GM23338 (cell line): ENCODE measurements at regions not wholly inside any gene's neighbourhood (a gene's known extent, or its start where the extent isn't known, plus 50 kb on each side); places are given as distances from the start of the nearest gene placed in this dataset.

ENCODE experiments used
- ATAC-seq: fragments of 200-7000 bp; cut with Tn5 transposase; 3 replicates; pipeline ENCODE4 v1.9.1; 2020
- DNase-seq: peaks from one replicate; pipeline ENCODE4 v3.0.0-alpha.2; 2015; ENCODE audit warnings: low spot score
- H2AFZ ChIP-seq: fragments of 200-600 bp; sonication (generic); 2 replicates; pipeline ENCODE4 v1.8.0; 2016; ENCODE audit warnings: antibody characterized with exemption, mild to moderate bottlenecking, moderate library complexity
- H3F3A ChIP-seq: fragments of 200-600 bp; sonication (generic); replicated peaks from 2 replicates; pipeline ENCODE4 v1.8.0; 2017; ENCODE audit warnings: antibody characterized with exemption, mixed run types, low read depth
- H3K27ac ChIP-seq: fragments of 200-600 bp; sonication (generic); 2 replicates; pipeline ENCODE4 v1.6.1; 2016; ENCODE audit warnings: low read depth
- H3K27me3 ChIP-seq: fragments of 200-600 bp; sonication (generic); 2 replicates; pipeline ENCODE4 v1.8.0; 2016; ENCODE audit warnings: mild to moderate bottlenecking, mixed run types, moderate library complexity; ENCODE audit not compliant: insufficient read depth
- H3K36me3 ChIP-seq: fragments of 200-600 bp; sonication (generic); 2 replicates; pipeline ENCODE4 v1.8.0; 2016; ENCODE audit warnings: mild to moderate bottlenecking; ENCODE audit not compliant: insufficient read depth
- H3K4me1 ChIP-seq: fragments of 200-600 bp; sonication (generic); 2 replicates; pipeline ENCODE4 v1.8.0; 2016; ENCODE audit warnings: mild to moderate bottlenecking, moderate library complexity; ENCODE audit not compliant: insufficient read depth
- H3K4me2 ChIP-seq: fragments of 200-600 bp; sonication (generic); 2 replicates; pipeline ENCODE4 v1.7.1; 2017; ENCODE audit warnings: mixed run types
- H3K4me3 ChIP-seq: fragments of 200-600 bp; sonication (generic); 2 replicates; pipeline ENCODE4 v1.6.1; 2016; ENCODE audit warnings: mixed run types
- H3K79me2 ChIP-seq: fragments of 200-600 bp; sonication (generic); replicated peaks from 2 replicates; pipeline ENCODE4 v1.8.0; 2017; ENCODE audit warnings: mild to moderate bottlenecking; ENCODE audit not compliant: insufficient read depth
- H3K9me2 ChIP-seq: fragments of 200-600 bp; sonication (generic); 2 replicates; pipeline ENCODE4 v1.8.0; 2017; ENCODE audit not compliant: insufficient read depth
- H4K20me1 ChIP-seq: fragments of 200-600 bp; sonication (generic); replicated peaks from 2 replicates; pipeline ENCODE4 v1.8.0; 2017; ENCODE audit warnings: mild to moderate bottlenecking; ENCODE audit not compliant: insufficient read depth
- H3K27ac Mint-ChIP-seq: 2 replicates; pipeline ENCODE4 v1.8.0; 2020; ENCODE audit warnings: inconsistent platforms, mild to moderate bottlenecking, moderate library complexity, mixed read lengths
- H3K27me3 Mint-ChIP-seq: 3 replicates; pipeline ENCODE4 v1.8.0; 2022; ENCODE audit warnings: low read depth, mild to moderate bottlenecking, moderate library complexity, mixed read lengths, inconsistent platforms; ENCODE audit not compliant: insufficient read depth, poor library complexity
- H3K36me3 Mint-ChIP-seq: 3 replicates; pipeline ENCODE4 v1.8.0; 2021; ENCODE audit warnings: low read depth, mild to moderate bottlenecking, inconsistent platforms, moderate library complexity, mixed read lengths
- H3K4me1 Mint-ChIP-seq: 3 replicates; pipeline ENCODE4 v1.8.0; 2020; ENCODE audit warnings: mild to moderate bottlenecking, inconsistent platforms, mixed read lengths
- H3K4me3 Mint-ChIP-seq: 3 replicates; pipeline ENCODE4 v1.8.0; 2021; ENCODE audit warnings: moderate library complexity, mild to moderate bottlenecking, inconsistent platforms, mixed read lengths
- H3K9me3 Mint-ChIP-seq: 3 replicates; pipeline ENCODE4 v1.8.0; 2020; ENCODE audit warnings: moderate library complexity, mild to moderate bottlenecking, inconsistent platforms, mixed read lengths
- CREB1 ChIP-seq: fragments of 250-450 bp; sonication (Bioruptor Pico); IDR thresholded peaks from 2 replicates; pipeline ENCODE4 v1.5.0; 2020; ENCODE audit warnings: low read depth, mild to moderate bottlenecking, moderate library complexity
- EZH2 ChIP-seq: fragments of 200-600 bp; sonication (generic); IDR thresholded peaks from one replicate; pipeline ENCODE4 v1.8.0; 2017; ENCODE audit warnings: antibody characterized with exemption, mild to moderate bottlenecking, low read depth; ENCODE audit not compliant: unreplicated experiment
- EZH2phosphoT487 ChIP-seq: fragments of 200-600 bp; sonication (generic); IDR thresholded peaks from one replicate; pipeline ENCODE4 v1.8.1; 2018; ENCODE audit warnings: antibody characterized with exemption; ENCODE audit not compliant: unreplicated experiment
- JUNB ChIP-seq: IDR thresholded peaks from one replicate; pipeline ENCODE4 v1.6.1; 2016; ENCODE audit warnings: antibody characterized with exemption; ENCODE audit not compliant: unreplicated experiment
- NANOG ChIP-seq: IDR thresholded peaks from 2 replicates; pipeline ENCODE4 v1.6.1; 2016; ENCODE audit warnings: antibody characterized with exemption, borderline replicate concordance
- REST ChIP-seq: IDR thresholded peaks from one replicate; pipeline ENCODE4 v1.6.1; 2018; ENCODE audit warnings: antibody characterized with exemption; ENCODE audit not compliant: unreplicated experiment
- ZNF114 ChIP-seq: fragments of 250-450 bp; sonication (Bioruptor Pico); IDR thresholded peaks from 2 replicates; pipeline ENCODE4 v1.5.0; 2020; ENCODE audit warnings: mild to moderate bottlenecking, moderate library complexity
- TF ChIP-seq, protein P1 (sequence below): fragments of 250-450 bp; sonication (Bioruptor Pico); IDR thresholded peaks from 2 replicates; pipeline ENCODE4 v1.5.0; 2020; ENCODE audit warnings: mild to moderate bottlenecking, moderate library complexity
- TF ChIP-seq, protein P2 (sequence below): IDR thresholded peaks from 2 replicates; pipeline ENCODE4 v1.6.1; 2016; ENCODE audit warnings: antibody characterized with exemption

DNA sequence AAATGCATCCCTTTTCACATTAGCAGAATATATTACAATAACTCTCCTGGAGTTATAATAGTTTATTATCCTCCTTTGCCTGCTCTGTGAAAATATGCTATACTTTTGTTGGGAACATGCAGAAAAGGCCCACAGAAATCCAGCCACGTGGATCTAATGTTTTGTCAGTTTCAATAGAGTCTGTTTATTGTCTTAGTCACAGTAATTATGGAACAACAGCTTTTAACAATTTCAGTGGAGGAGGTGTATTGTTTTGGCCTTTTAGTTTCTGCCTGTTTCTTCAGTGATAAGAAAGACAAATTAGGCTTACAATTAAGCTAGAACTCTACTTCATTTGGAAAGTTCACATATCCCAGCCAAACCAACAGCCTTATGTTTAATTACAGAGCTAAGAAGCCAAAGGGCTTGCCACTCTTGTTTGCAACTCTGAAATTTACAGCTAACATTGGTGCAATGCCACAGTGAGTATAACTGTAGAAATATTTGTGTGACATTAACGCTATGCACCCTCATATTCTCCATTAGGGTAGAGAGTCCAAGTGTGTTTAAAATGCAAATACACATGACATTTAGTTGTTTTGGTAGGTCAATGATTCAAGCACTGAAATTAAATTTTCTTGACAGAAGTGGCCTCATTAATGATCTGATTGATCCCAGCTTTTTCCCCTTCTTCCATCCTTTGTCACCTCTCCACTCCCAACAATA, 175.8 kb downstream of the USP46 start (continued):
- TF ChIP-seq EZH2 = no peak
- no peak for TF ChIP-seq JUNB
- TF ChIP-seq REST = no peak

GRCh38 chr4:52507774-52508173, 151.3 kb downstream of the USP46 start:
- Histone ChIP-seq H4K20me1 (no peaks in the 10 kb centered on the region), H2AFZ (no peak overlapping the region), H3K27ac (no peak overlapping the region), H3K4me2 (no peak overlapping the region), H3K9me2 (peaks cover 8% of the 10 kb centered on the region), H3K4me3 (no peak overlapping the region), H3K36me3 (no peaks in the 10 kb centered on the region), H3K4me1 (no peaks in the 10 kb centered on the region), H3K79me2 (no peaks in the 10 kb centered on the region), H3K27me3 (no peaks in the 10 kb centered on the region), H3F3A (no peaks in the 10 kb centered on the region)
- H3K36me3 Mint-ChIP-seq = no peaks in the 10 kb centered on the region
- no peak for ATAC-seq
- no peak for DNase-seq
- H3K4me1 Mint-ChIP-seq = no peaks in the 10 kb centered on the region
- H3K9me3 Mint-ChIP-seq = no peaks in the 10 kb centered on the region; the same call in 2 of the 3 replicates
- peaks cover 2% of the 10 kb centered on the region for H3K27me3 Mint-ChIP-seq
- H3K27ac Mint-ChIP-seq = no peak overlapping the region
- no peak overlapping the region for H3K4me3 Mint-ChIP-seq
- TF ChIP-seq, protein P1, sequence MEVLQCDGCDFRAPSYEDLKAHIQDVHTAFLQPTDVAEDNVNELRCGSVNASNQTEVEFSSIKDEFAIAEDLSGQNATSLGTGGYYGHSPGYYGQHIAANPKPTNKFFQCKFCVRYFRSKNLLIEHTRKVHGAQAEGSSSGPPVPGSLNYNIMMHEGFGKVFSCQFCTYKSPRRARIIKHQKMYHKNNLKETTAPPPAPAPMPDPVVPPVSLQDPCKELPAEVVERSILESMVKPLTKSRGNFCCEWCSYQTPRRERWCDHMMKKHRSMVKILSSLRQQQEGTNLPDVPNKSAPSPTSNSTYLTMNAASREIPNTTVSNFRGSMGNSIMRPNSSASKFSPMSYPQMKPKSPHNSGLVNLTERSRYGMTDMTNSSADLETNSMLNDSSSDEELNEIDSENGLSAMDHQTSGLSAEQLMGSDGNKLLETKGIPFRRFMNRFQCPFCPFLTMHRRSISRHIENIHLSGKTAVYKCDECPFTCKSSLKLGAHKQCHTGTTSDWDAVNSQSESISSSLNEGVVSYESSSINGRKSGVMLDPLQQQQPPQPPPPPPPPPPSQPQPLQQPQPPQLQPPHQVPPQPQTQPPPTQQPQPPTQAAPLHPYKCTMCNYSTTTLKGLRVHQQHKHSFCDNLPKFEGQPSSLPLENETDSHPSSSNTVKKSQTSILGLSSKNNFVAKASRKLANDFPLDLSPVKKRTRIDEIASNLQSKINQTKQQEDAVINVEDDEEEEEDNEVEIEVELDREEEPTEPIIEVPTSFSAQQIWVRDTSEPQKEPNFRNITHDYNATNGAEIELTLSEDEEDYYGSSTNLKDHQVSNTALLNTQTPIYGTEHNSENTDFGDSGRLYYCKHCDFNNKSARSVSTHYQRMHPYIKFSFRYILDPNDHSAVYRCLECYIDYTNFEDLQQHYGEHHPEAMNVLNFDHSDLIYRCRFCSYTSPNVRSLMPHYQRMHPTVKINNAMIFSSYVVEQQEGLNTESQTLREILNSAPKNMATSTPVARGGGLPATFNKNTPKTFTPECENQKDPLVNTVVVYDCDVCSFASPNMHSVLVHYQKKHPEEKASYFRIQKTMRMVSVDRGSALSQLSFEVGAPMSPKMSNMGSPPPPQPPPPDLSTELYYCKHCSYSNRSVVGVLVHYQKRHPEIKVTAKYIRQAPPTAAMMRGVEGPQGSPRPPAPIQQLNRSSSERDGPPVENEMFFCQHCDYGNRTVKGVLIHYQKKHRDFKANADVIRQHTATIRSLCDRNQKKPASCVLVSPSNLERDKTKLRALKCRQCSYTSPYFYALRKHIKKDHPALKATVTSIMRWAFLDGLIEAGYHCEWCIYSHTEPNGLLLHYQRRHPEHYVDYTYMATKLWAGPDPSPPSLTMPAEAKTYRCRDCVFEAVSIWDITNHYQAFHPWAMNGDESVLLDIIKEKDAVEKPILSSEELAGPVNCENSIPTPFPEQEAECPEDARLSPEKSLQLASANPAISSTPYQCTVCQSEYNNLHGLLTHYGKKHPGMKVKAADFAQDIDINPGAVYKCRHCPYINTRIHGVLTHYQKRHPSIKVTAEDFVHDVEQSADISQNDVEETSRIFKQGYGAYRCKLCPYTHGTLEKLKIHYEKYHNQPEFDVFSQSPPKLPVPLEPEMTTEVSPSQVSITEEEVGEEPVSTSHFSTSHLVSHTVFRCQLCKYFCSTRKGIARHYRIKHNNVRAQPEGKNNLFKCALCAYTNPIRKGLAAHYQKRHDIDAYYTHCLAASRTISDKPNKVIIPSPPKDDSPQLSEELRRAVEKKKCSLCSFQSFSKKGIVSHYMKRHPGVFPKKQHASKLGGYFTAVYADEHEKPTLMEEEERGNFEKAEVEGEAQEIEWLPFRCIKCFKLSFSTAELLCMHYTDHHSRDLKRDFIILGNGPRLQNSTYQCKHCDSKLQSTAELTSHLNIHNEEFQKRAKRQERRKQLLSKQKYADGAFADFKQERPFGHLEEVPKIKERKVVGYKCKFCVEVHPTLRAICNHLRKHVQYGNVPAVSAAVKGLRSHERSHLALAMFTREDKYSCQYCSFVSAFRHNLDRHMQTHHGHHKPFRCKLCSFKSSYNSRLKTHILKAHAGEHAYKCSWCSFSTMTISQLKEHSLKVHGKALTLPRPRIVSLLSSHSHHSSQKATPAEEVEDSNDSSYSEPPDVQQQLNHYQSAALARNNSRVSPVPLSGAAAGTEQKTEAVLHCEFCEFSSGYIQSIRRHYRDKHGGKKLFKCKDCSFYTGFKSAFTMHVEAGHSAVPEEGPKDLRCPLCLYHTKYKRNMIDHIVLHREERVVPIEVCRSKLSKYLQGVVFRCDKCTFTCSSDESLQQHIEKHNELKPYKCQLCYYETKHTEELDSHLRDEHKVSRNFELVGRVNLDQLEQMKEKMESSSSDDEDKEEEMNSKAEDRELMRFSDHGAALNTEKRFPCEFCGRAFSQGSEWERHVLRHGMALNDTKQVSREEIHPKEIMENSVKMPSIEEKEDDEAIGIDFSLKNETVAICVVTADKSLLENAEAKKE (CRISPR knock-in tag) = no peak
- TF ChIP-seq EZH2 = no peak
- TF ChIP-seq REST = no peak
- TF ChIP-seq ZNF114 = no peak
- no peak for TF ChIP-seq JUNB
- TF ChIP-seq, protein P2, sequence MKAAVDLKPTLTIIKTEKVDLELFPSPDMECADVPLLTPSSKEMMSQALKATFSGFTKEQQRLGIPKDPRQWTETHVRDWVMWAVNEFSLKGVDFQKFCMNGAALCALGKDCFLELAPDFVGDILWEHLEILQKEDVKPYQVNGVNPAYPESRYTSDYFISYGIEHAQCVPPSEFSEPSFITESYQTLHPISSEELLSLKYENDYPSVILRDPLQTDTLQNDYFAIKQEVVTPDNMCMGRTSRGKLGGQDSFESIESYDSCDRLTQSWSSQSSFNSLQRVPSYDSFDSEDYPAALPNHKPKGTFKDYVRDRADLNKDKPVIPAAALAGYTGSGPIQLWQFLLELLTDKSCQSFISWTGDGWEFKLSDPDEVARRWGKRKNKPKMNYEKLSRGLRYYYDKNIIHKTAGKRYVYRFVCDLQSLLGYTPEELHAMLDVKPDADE = no peak
- TF ChIP-seq CREB1 (CRISPR knock-in tag) = no peak
- TF ChIP-seq EZH2phosphoT487 = no peak
- no peak for TF ChIP-seq NANOG
